Kidney capillary endothelial cell (primary cell): ENCODE measurements at regions not wholly inside any gene's neighbourhood (a gene's known extent, or its start where the extent isn't known, plus 50 kb on each side); places are given as distances from the start of the nearest gene placed in this dataset.
"Not testable (repeated sequence)": the region's sequence is repeated elsewhere in the genome, so short reads cannot be mapped to it uniquely, and the experiment has no call there.

Experiments used
- DNase-seq: peaks from one replicate; pipeline ENCODE4 v3.0.0-alpha.2; 2018; ENCODE audit warnings: low spot score

DNA sequence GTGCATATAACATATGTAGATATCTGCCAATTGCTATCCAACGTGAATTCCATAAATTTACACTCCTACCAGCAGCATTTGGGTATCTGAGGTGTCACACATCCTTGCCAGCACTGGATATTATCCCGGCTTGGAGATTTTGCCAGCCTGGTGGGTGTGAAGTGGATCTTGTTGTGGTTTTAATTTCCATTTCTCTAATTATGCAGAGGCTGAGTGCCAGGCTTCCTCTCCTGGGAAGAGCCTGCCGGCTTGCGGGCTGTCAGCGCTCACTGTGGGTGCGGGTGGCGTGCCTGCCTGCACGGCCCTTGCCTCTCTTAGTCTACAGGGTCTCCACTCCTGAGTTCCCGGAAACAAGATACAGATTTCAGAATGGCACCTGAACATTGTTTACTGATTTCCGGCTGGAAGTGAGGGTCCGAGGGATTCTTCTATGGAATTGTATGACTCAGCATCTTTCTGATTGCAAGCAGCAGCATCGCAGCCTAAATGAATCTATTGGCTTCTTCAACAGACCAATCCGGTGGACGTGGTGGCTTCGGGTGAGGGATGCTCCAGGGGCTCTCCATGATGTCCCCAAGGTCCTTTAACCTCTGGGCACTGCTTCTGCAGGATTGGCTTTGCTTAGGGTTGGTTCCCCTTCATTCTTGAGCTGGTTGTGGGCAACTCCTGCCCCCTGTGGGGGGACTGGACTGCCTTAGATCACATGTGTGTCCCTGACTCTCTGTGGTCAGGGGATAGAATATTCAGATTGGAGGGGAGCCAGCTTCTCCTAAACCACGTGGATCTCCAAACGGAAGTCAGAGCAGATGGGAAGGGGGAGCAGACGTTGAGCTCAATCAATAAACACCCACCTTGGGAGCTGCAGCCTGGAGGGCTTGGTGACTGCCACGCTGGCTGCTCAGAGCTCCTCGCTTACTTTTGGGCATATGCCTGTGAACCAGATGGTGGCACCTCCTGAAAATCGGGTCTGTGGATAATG lies 58.0 kb upstream of the LRPAP1 start:
- DNase-seq, result not testable (repeated sequence)

- not testable (repeated sequence) for DNase-seq
Measured at GRCh38 chr4:3589379-3589778, 57.2 kb upstream of the LRPAP1 start.

DNA sequence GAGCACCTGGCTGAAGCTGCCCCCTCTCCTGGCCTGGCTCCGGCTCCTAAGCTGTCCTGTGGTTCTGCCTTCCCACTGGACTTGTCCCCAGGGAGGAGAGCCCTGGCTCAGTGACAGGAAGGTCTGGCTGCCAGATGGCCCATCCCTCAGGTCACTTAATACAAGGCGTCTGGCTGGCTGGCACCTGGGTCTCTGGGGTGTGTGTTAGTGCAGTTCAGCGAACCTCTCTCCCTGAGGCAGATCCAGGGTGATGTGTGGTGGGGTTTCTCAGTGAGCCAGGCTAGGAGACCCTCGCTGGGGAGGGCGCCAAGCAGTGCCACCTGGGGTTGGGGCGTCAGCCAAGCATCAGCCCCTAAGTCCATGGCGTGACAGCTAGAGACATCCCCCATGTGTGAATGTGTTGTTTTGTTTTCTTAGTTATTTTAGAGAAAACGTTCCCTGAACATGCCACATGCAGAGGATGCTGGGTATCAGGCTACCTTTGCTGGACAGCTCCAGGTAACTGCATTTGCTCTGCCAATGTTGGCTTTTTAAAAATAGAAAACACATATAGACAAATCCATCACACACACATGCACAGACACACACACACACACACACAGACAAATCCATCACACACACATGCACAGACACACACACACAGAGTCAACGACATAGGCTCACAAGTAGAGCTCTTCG lies 56.4 kb upstream of the LRPAP1 start:
- not testable (repeated sequence) for DNase-seq

DNA sequence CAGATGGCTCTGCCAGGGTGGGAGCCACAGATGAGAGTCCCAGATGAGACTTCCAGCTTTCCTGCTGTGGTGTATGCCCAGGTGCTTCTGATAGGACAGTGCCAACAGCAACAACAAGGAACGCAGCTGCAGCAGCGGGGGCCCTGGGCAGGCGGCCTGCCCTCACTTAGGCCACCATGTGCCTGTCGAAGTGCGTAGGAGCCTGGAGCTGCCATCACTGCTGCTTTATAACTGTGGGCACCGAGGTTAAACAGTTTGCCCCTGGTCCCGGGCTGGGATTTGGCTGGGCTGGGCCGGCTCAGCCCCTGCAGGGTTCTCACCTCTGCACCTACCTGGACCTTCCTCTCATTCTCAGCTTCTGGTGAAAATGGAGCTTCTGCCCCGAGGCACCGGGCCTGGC lies 54.4 kb upstream of the LRPAP1 start:
- DNase-seq, result not testable (repeated sequence)

GRCh38 chr4:3585567-3585966 lies 53.3 kb upstream of the LRPAP1 start:
- peak; percentile 13 for DNase-seq

DNA sequence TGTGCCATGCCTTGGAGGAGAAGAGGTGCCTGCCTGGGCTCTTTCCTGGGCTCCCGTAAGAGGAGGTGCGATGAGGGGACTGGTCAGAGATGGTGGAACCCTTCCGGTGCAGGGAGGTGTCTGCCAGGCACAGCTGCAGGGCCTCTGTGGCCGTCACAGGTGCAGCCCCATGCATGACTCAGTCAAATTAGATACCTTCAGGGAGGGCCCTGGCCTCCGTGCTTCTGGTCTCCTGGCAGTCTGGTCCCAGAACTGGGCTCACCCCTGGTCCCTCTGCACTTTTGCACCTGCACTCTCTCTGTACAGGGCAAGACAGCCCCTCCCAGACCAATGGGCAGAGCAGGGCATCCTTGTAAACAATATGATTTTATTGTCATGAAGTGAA lies 49.9 kb upstream of the LRPAP1 start:
- DNase-seq, result no peak
